Smooth muscle cell (in vitro differentiated cells): ENCODE measurements at regions not wholly inside any gene's neighbourhood (a gene's known extent, or its start where the extent isn't known, plus 50 kb on each side); places are given as distances from the start of the nearest gene placed in this dataset.
A peak's percentile ranks its signal among the peaks of the same experiment; 100 is the strongest.

Experiments
- DNase-seq: peaks from one replicate; lab custom pipeline; 2025; ENCODE audit not compliant: unreplicated experiment; lab: John Stamatoyannopoulos, UW
- H2AFZ ChIP-seq: fragments of 200-600 bp; sonication (generic); 2 replicates; pipeline ENCODE4 v1.6.0; 2016; ENCODE audit warnings: antibody characterized with exemption, low read depth, mild to moderate bottlenecking
- H3F3A ChIP-seq: fragments of 200-600 bp; sonication (generic); 2 replicates; pipeline ENCODE4 v1.6.0; 2017; ENCODE audit warnings: antibody characterized with exemption, low read depth
- H3K27ac ChIP-seq: fragments of 200-600 bp; sonication (generic); 2 replicates; pipeline ENCODE4 v1.5.1; 2016; ENCODE audit warnings: low read depth, mild to moderate bottlenecking
- H3K27me3 ChIP-seq: fragments of 200-600 bp; sonication (generic); 2 replicates; pipeline ENCODE4 v1.6.1; 2016; ENCODE audit warnings: low read depth, mild to moderate bottlenecking
- H3K36me3 ChIP-seq: fragments of 200-600 bp; sonication (generic); 2 replicates; pipeline ENCODE4 v1.5.1; 2016; ENCODE audit warnings: low read depth
- H3K4me1 ChIP-seq: fragments of 200-600 bp; sonication (generic); 2 replicates; pipeline ENCODE4 v1.5.1; 2016; ENCODE audit warnings: low read depth
- H3K4me2 ChIP-seq: fragments of 200-600 bp; sonication (generic); 2 replicates; pipeline ENCODE4 v1.6.0; 2016; ENCODE audit warnings: mild to moderate bottlenecking
- H3K4me3 ChIP-seq: fragments of 200-600 bp; sonication (generic); 2 replicates; pipeline ENCODE4 v1.5.1; 2016; ENCODE audit warnings: mild to moderate bottlenecking
- H3K79me2 ChIP-seq: fragments of 200-600 bp; sonication (generic); 2 replicates; pipeline ENCODE4 v1.6.0; 2016; ENCODE audit warnings: low read depth, mild to moderate bottlenecking
- H3K9ac ChIP-seq: fragments of 200-600 bp; sonication (generic); 2 replicates; pipeline ENCODE4 v1.6.0; 2016; ENCODE audit warnings: low read depth
- H3K9me3 ChIP-seq: fragments of 200-600 bp; sonication (generic); replicated peaks from 2 replicates; pipeline ENCODE4 v1.5.1; 2016; ENCODE audit warnings: low read depth
- H4K20me1 ChIP-seq: fragments of 200-600 bp; sonication (generic); 2 replicates; pipeline ENCODE4 v1.6.0; 2016; ENCODE audit warnings: low read depth
- CTCF ChIP-seq: fragments of 200-600 bp; sonication (generic); IDR thresholded peaks from 2 replicates; pipeline ENCODE4 v1.5.1; 2017; ENCODE audit warnings: borderline replicate concordance, mild to moderate bottlenecking, antibody characterized with exemption; ENCODE audit not compliant: insufficient read depth, poor library complexity, severe bottlenecking
- whole genome bisulfite sequencing: methylation state at CpG from one replicate; pipeline ENCODE4 v1.1.7; 2016; ENCODE audit warnings: low lambda C conversion rate; 5-methylcytosine and 5-hydroxymethylcytosine counted together

DNA sequence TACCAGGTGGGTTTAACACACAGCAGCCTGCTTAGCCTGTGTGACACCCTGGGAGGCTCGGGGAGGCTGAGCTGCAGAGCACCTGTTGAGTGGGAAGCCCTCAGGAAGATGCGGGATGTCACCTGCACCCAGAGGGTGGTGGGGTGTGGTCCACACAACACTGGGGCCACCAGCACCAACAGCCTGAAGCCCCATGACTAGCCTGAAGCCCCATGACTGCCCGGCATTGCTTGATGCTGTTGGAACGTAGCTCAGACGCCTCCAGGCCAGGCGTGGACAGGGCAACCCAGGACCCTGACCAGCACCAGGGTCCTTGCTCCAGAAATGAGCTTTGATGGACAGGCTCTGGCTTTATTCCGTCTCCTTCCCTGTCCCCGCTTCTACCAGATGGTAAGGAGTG lies 76.3 kb upstream of the ZNF469 start:
- no peaks in the 10 kb centered on the region for H3K79me2 ChIP-seq
- H3K9me3 ChIP-seq: no peaks in the 10 kb centered on the region
- peak overlapping the region; percentile 24 for H3K4me2 ChIP-seq
- WGBS: 44% methylated on average over 8 of the region's 8 CpGs
- H3K27me3 ChIP-seq: no peaks in the 10 kb centered on the region
- no peak for DNase-seq
- H3F3A ChIP-seq: peaks cover 26% of the 10 kb centered on the region
- no peaks in the 10 kb centered on the region for H3K36me3 ChIP-seq
- H3K4me3 ChIP-seq: no peak overlapping the region
- peak overlapping the region; percentile 94 for H3K27ac ChIP-seq
- peak overlapping the region; percentile 73 for H3K9ac ChIP-seq
- H4K20me1 ChIP-seq: no peaks in the 10 kb centered on the region
- peaks cover 9% of the 10 kb centered on the region for H3K4me1 ChIP-seq
- no peak overlapping the region for H2AFZ ChIP-seq
- TF ChIP-seq CTCF: no peak

DNA sequence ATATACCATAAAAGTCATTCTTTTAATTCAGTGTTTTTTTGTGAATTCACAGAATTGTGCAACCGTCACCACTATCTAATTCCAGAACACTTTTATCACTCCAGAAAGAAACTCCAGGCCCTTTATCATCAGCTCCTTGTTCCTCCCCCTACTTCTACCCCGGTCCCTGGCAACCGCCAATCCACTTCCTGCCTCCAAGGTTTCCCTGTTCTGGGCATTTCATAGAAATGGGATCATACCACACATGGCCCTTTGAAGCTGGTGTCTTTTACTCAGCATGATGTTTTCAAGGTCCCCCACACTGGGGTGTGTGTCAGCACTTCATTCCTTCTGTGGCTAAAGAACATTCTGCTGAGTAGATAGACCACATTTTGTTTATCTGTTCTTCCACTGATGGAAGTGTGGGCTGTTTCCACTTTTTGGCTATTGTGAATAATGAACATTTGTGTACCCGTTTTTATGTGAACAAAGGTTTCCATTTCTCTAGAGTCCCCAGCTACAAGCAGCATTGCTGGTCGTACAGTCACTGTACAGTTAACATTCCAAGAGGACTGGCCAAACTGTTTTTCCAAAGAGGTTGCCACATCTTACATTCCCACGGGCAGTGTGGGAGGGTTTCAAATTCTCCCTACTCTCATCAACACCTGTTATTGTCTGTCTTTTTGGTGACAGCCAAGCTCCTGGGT lies 75.8 kb upstream of the ZNF469 start:
- H3K9ac ChIP-seq: peak overlapping the region; percentile 73
- peak; percentile 25 for DNase-seq
- H3K27ac ChIP-seq: peak overlapping the region; percentile 94
- no peak overlapping the region for H2AFZ ChIP-seq
- H4K20me1 ChIP-seq: no peaks in the 10 kb centered on the region
- no peaks in the 10 kb centered on the region for H3K9me3 ChIP-seq
- no peak overlapping the region for H3K4me3 ChIP-seq
- H3K36me3 ChIP-seq: no peaks in the 10 kb centered on the region
- peaks cover 26% of the 10 kb centered on the region for H3F3A ChIP-seq
- H3K27me3 ChIP-seq: no peaks in the 10 kb centered on the region
- WGBS: 7% methylated on average over 6 of the region's 6 CpGs
- H3K4me2 ChIP-seq: peak overlapping the region; percentile 24
- no peak for TF ChIP-seq CTCF
- no peaks in the 10 kb centered on the region for H3K79me2 ChIP-seq
- peaks cover 9% of the 10 kb centered on the region for H3K4me1 ChIP-seq

DNA sequence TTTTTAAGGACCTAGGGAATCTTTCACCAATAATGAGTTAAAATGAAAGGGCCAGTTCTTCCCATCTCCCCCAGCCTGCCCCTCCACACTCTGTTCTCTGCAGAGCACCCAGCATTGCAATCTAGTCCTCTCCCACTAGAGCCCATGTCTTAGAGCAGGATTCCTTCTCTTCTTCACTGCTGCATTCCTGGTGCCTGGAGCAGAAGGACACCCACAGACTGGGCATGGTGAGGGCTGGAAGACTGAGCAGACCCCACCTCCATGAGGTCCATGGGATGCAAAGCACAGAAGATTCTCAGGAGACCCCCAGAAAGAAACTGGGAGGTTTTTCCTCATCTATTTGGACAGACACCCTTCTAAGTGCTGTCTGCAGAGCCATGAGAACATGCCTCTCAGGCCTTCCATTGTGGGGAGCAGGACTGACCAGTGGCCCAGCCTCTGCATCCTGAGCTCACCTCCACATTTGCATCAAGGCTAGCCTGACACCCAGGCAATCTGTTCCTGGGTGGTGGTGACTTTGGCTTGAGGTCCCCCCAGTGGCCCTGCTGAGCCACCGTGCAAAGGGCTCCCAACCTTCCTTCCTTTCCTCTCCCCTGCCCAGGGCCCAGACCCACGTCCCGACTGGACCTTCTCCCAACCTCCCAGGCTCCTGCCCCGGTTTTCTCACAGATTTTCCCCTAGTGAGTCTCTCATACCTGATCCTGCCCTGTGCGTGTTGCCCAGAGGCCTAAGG lies 74.2 kb upstream of the ZNF469 start:
- Histone ChIP-seq H3K9me3 (no peaks in the 10 kb centered on the region), H3K9ac (no peak overlapping the region), H3K4me1 (peaks cover 8% of the 10 kb centered on the region), H3K4me3 (no peak overlapping the region), H3K79me2 (no peaks in the 10 kb centered on the region), H3K4me2 (no peak overlapping the region), H2AFZ (no peak overlapping the region), H3K27me3 (no peaks in the 10 kb centered on the region), H3K27ac (peak overlapping the region; percentile 94), H3F3A (peaks cover 26% of the 10 kb centered on the region), H3K36me3 (no peaks in the 10 kb centered on the region), H4K20me1 (no peaks in the 10 kb centered on the region)
- WGBS: 97% methylated on average over 5 of the region's 5 CpGs
- no peak for TF ChIP-seq CTCF
- DNase-seq: no peak
